WTC11 (cell line): ENCODE measurements at regions not wholly inside any gene's neighbourhood (a gene's known extent, or its start where the extent isn't known, plus 50 kb on each side); places are given as distances from the start of the nearest gene placed in this dataset.

Source experiments
- ATAC-seq: fragments of 200-7000 bp; cut with Tn5 transposase; 2 replicates; pipeline ENCODE4 v1.10.0; 2021; ENCODE audit warnings: mild to moderate bottlenecking, moderate library complexity
- CTCF ChIA-PET: fragments of 300-600 bp; sonication (Branson Sonifier 250); formaldehyde crosslinking; loops from one replicate; lab custom pipeline; 2021; ENCODE audit warnings: antibody characterized with exemption; lab: Charles Lee
- POLR2A ChIA-PET: fragments of 350-600 bp; sonication (Branson Sonifier 250); formaldehyde crosslinking; loops from one replicate; lab custom pipeline; 2021; ENCODE audit warnings: antibody characterized with exemption; lab: Charles Lee
- DNase-seq: peaks from one replicate; pipeline ENCODE4 v3.0.0; 2021; ENCODE audit warnings: low spot score
- H3K27ac Mint-ChIP-seq: 2 replicates; pipeline ENCODE4 v1.8.0; 2021; ENCODE audit warnings: mixed read lengths
- H3K27me3 Mint-ChIP-seq: 2 replicates; pipeline ENCODE4 v1.8.0; 2021; ENCODE audit warnings: low read depth, mild to moderate bottlenecking, moderate library complexity, mixed read lengths
- H3K36me3 Mint-ChIP-seq: 2 replicates; pipeline ENCODE4 v1.8.0; 2021; ENCODE audit warnings: mixed read lengths
- H3K4me1 Mint-ChIP-seq: 2 replicates; pipeline ENCODE4 v1.8.0; 2022; ENCODE audit warnings: mixed read lengths
- H3K4me3 Mint-ChIP-seq: 2 replicates; pipeline ENCODE4 v1.8.0; 2021; ENCODE audit warnings: mild to moderate bottlenecking, moderate library complexity, mixed read lengths
- H3K9me3 Mint-ChIP-seq: 2 replicates; pipeline ENCODE4 v1.8.0; 2021; ENCODE audit warnings: mixed read lengths
- ELF4 ChIP-seq: sonication (generic); formaldehyde crosslinking; IDR thresholded peaks from 2 replicates; pipeline ENCODE4 v1.8.1; 2022; ENCODE audit warnings: low read depth, mild to moderate bottlenecking, moderate library complexity, missing genetic modification reagents
- EMX1 ChIP-seq: fragments of 250-450 bp; sonication (Bioruptor Pico); IDR thresholded peaks from 2 replicates; pipeline ENCODE4 v1.8.0; 2021; ENCODE audit warnings: mild to moderate bottlenecking
- ESRRA ChIP-seq: sonication (generic); formaldehyde crosslinking; IDR thresholded peaks from 2 replicates; pipeline ENCODE4 v1.8.1; 2022; ENCODE audit warnings: mild to moderate bottlenecking, missing genetic modification reagents, borderline replicate concordance
- MYBL2 ChIP-seq: sonication (generic); formaldehyde crosslinking; IDR thresholded peaks from 2 replicates; pipeline ENCODE4 v1.8.1; 2023; ENCODE audit warnings: mild to moderate bottlenecking, moderate library complexity, missing genetic modification reagents
- NR1H2 ChIP-seq: sonication (generic); formaldehyde crosslinking; IDR thresholded peaks from 2 replicates; pipeline ENCODE4 v1.9.0; 2021; ENCODE audit warnings: mild to moderate bottlenecking, moderate library complexity, missing genetic modification reagents
- SMAD4 ChIP-seq: sonication (generic); formaldehyde crosslinking; IDR thresholded peaks from 2 replicates; pipeline ENCODE4 v1.8.0; 2022; ENCODE audit warnings: mild to moderate bottlenecking, missing genetic modification reagents
- ZBTB21 ChIP-seq: sonication (generic); formaldehyde crosslinking; IDR thresholded peaks from 2 replicates; pipeline ENCODE4 v1.8.1; 2023; ENCODE audit warnings: mild to moderate bottlenecking, missing genetic modification reagents, borderline replicate concordance
- ZNF317 ChIP-seq: sonication (generic); formaldehyde crosslinking; IDR thresholded peaks from 2 replicates; pipeline ENCODE4 v1.8.1; 2023; ENCODE audit warnings: low read depth, mild to moderate bottlenecking, moderate library complexity, missing genetic modification reagents, borderline replicate concordance
- ZNF671 ChIP-seq: fragments of 250-450 bp; sonication (Bioruptor Pico); IDR thresholded peaks from 2 replicates; pipeline ENCODE4 v1.8.0; 2021; ENCODE audit warnings: mild to moderate bottlenecking
- TF ChIP-seq, protein P1 (sequence below): sonication (generic); formaldehyde crosslinking; conservative IDR thresholded peaks from 2 replicates; pipeline ENCODE4 v1.8.1; 2023; ENCODE audit warnings: mild to moderate bottlenecking, low read depth, missing genetic modification reagents, moderate library complexity
- TF ChIP-seq, protein P2 (sequence below): fragments of 250-450 bp; sonication (Bioruptor Pico); IDR thresholded peaks from 2 replicates; pipeline ENCODE4 v1.9.0; 2021; ENCODE audit warnings: mild to moderate bottlenecking, borderline replicate concordance
- TF ChIP-seq, protein P3 (sequence below): fragments of 250-450 bp; sonication (Bioruptor Pico); IDR thresholded peaks from 2 replicates; pipeline ENCODE4 v1.8.0; 2021; ENCODE audit warnings: mild to moderate bottlenecking
- TF ChIP-seq, protein P4 (sequence below): sonication (generic); formaldehyde crosslinking; IDR thresholded peaks from 2 replicates; pipeline ENCODE4 v1.8.1; 2023; ENCODE audit warnings: mild to moderate bottlenecking, missing genetic modification reagents, moderate library complexity
- TF ChIP-seq, protein P5 (sequence below): sonication (generic); formaldehyde crosslinking; IDR thresholded peaks from 2 replicates; pipeline ENCODE4 v1.8.0; 2022; ENCODE audit warnings: mild to moderate bottlenecking, missing genetic modification reagents
- TF ChIP-seq, protein P6 (sequence below): sonication (generic); formaldehyde crosslinking; IDR thresholded peaks from 2 replicates; pipeline ENCODE4 v1.8.0; 2022; ENCODE audit warnings: mild to moderate bottlenecking, missing genetic modification reagents
- TF ChIP-seq, protein P7 (sequence below): sonication (generic); formaldehyde crosslinking; IDR thresholded peaks from 2 replicates; pipeline ENCODE4 v1.8.0; 2023; ENCODE audit warnings: missing genetic modification reagents
- TF ChIP-seq, protein P8 (sequence below): sonication (generic); formaldehyde crosslinking; IDR thresholded peaks from 2 replicates; pipeline ENCODE4 v1.8.1; 2023; ENCODE audit warnings: mild to moderate bottlenecking, missing genetic modification reagents, moderate library complexity
- TF ChIP-seq, protein P9 (sequence below): sonication (generic); formaldehyde crosslinking; IDR thresholded peaks from 2 replicates; pipeline ENCODE4 v1.8.1; 2023; ENCODE audit warnings: mild to moderate bottlenecking, missing genetic modification reagents
- TF ChIP-seq, protein P10 (sequence below): sonication (generic); formaldehyde crosslinking; conservative IDR thresholded peaks from 2 replicates; pipeline ENCODE4 v1.8.1; 2022; ENCODE audit warnings: mild to moderate bottlenecking, missing genetic modification reagents

DNA sequence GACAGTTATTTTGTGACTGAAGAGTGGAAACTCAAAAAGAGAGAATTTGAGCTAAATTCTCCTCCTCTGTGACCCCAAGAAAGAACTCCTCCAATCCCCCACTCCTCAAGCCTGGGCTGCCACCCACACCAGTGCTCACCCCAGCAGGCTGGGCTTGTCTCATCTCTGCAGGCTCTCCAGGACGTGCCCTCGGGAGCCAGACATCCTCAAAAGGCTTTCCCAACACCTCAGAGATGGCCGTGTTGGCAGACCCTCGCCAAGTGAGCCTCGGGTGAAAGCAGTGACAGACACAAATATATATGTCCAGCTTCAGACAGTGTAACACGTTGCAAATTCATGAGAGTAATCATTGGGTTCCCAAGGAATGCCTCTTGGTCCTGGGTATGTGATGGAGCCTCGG, 377.7 kb upstream of the SALL3 start:
- ChIA-PET CTCF (no interaction called here), POLR2A (no interaction called here)
- ATAC-seq (no peak), DNase-seq (no peak)
- no peak for TF ChIP-seq EMX1 (CRISPR knock-in tag)
- TF ChIP-seq ZNF671 (CRISPR knock-in tag) = no peak
- TF ChIP-seq SMAD4 (CRISPR knock-in tag) = no peak
- no peak for TF ChIP-seq ELF4 (CRISPR knock-in tag)
- TF ChIP-seq, protein P1, sequence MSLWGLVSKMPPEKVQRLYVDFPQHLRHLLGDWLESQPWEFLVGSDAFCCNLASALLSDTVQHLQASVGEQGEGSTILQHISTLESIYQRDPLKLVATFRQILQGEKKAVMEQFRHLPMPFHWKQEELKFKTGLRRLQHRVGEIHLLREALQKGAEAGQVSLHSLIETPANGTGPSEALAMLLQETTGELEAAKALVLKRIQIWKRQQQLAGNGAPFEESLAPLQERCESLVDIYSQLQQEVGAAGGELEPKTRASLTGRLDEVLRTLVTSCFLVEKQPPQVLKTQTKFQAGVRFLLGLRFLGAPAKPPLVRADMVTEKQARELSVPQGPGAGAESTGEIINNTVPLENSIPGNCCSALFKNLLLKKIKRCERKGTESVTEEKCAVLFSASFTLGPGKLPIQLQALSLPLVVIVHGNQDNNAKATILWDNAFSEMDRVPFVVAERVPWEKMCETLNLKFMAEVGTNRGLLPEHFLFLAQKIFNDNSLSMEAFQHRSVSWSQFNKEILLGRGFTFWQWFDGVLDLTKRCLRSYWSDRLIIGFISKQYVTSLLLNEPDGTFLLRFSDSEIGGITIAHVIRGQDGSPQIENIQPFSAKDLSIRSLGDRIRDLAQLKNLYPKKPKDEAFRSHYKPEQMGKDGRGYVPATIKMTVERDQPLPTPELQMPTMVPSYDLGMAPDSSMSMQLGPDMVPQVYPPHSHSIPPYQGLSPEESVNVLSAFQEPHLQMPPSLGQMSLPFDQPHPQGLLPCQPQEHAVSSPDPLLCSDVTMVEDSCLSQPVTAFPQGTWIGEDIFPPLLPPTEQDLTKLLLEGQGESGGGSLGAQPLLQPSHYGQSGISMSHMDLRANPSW (CRISPR knock-in tag) = no peak
- TF ChIP-seq NR1H2 (CRISPR knock-in tag) = no peak
- TF ChIP-seq, protein P2, sequence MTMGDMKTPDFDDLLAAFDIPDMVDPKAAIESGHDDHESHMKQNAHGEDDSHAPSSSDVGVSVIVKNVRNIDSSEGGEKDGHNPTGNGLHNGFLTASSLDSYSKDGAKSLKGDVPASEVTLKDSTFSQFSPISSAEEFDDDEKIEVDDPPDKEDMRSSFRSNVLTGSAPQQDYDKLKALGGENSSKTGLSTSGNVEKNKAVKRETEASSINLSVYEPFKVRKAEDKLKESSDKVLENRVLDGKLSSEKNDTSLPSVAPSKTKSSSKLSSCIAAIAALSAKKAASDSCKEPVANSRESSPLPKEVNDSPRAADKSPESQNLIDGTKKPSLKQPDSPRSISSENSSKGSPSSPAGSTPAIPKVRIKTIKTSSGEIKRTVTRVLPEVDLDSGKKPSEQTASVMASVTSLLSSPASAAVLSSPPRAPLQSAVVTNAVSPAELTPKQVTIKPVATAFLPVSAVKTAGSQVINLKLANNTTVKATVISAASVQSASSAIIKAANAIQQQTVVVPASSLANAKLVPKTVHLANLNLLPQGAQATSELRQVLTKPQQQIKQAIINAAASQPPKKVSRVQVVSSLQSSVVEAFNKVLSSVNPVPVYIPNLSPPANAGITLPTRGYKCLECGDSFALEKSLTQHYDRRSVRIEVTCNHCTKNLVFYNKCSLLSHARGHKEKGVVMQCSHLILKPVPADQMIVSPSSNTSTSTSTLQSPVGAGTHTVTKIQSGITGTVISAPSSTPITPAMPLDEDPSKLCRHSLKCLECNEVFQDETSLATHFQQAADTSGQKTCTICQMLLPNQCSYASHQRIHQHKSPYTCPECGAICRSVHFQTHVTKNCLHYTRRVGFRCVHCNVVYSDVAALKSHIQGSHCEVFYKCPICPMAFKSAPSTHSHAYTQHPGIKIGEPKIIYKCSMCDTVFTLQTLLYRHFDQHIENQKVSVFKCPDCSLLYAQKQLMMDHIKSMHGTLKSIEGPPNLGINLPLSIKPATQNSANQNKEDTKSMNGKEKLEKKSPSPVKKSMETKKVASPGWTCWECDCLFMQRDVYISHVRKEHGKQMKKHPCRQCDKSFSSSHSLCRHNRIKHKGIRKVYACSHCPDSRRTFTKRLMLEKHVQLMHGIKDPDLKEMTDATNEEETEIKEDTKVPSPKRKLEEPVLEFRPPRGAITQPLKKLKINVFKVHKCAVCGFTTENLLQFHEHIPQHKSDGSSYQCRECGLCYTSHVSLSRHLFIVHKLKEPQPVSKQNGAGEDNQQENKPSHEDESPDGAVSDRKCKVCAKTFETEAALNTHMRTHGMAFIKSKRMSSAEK (CRISPR knock-in tag) = no peak
- TF ChIP-seq, protein P3, sequence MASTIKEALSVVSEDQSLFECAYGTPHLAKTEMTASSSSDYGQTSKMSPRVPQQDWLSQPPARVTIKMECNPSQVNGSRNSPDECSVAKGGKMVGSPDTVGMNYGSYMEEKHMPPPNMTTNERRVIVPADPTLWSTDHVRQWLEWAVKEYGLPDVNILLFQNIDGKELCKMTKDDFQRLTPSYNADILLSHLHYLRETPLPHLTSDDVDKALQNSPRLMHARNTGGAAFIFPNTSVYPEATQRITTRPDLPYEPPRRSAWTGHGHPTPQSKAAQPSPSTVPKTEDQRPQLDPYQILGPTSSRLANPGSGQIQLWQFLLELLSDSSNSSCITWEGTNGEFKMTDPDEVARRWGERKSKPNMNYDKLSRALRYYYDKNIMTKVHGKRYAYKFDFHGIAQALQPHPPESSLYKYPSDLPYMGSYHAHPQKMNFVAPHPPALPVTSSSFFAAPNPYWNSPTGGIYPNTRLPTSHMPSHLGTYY (CRISPR knock-in tag) = no peak
- TF ChIP-seq, protein P4, sequence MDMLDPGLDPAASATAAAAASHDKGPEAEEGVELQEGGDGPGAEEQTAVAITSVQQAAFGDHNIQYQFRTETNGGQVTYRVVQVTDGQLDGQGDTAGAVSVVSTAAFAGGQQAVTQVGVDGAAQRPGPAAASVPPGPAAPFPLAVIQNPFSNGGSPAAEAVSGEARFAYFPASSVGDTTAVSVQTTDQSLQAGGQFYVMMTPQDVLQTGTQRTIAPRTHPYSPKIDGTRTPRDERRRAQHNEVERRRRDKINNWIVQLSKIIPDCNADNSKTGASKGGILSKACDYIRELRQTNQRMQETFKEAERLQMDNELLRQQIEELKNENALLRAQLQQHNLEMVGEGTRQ = no peak
- TF ChIP-seq, protein P5, sequence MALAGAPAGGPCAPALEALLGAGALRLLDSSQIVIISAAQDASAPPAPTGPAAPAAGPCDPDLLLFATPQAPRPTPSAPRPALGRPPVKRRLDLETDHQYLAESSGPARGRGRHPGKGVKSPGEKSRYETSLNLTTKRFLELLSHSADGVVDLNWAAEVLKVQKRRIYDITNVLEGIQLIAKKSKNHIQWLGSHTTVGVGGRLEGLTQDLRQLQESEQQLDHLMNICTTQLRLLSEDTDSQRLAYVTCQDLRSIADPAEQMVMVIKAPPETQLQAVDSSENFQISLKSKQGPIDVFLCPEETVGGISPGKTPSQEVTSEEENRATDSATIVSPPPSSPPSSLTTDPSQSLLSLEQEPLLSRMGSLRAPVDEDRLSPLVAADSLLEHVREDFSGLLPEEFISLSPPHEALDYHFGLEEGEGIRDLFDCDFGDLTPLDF (CRISPR knock-in tag) = no peak
- TF ChIP-seq, protein P6, sequence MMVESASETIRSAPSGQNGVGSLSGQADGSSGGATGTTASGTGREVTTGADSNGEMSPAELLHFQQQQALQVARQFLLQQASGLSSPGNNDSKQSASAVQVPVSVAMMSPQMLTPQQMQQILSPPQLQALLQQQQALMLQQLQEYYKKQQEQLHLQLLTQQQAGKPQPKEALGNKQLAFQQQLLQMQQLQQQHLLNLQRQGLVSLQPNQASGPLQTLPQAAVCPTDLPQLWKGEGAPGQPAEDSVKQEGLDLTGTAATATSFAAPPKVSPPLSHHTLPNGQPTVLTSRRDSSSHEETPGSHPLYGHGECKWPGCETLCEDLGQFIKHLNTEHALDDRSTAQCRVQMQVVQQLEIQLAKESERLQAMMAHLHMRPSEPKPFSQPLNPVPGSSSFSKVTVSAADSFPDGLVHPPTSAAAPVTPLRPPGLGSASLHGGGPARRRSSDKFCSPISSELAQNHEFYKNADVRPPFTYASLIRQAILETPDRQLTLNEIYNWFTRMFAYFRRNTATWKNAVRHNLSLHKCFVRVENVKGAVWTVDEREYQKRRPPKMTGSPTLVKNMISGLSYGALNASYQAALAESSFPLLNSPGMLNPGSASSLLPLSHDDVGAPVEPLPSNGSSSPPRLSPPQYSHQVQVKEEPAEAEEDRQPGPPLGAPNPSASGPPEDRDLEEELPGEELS (CRISPR knock-in tag) = no peak
- no peak for TF ChIP-seq ZBTB21 (CRISPR knock-in tag)
- no peak for TF ChIP-seq ZNF317
- TF ChIP-seq, protein P7, sequence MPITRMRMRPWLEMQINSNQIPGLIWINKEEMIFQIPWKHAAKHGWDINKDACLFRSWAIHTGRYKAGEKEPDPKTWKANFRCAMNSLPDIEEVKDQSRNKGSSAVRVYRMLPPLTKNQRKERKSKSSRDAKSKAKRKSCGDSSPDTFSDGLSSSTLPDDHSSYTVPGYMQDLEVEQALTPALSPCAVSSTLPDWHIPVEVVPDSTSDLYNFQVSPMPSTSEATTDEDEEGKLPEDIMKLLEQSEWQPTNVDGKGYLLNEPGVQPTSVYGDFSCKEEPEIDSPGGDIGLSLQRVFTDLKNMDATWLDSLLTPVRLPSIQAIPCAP (CRISPR knock-in tag) = no peak
- TF ChIP-seq, protein P8, sequence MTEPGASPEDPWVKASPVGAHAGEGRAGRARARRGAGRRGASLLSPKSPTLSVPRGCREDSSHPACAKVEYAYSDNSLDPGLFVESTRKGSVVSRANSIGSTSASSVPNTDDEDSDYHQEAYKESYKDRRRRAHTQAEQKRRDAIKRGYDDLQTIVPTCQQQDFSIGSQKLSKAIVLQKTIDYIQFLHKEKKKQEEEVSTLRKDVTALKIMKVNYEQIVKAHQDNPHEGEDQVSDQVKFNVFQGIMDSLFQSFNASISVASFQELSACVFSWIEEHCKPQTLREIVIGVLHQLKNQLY (CRISPR knock-in tag) = no peak
- TF ChIP-seq, protein P9, sequence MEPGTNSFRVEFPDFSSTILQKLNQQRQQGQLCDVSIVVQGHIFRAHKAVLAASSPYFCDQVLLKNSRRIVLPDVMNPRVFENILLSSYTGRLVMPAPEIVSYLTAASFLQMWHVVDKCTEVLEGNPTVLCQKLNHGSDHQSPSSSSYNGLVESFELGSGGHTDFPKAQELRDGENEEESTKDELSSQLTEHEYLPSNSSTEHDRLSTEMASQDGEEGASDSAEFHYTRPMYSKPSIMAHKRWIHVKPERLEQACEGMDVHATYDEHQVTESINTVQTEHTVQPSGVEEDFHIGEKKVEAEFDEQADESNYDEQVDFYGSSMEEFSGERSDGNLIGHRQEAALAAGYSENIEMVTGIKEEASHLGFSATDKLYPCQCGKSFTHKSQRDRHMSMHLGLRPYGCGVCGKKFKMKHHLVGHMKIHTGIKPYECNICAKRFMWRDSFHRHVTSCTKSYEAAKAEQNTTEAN = no peak
- TF ChIP-seq, protein P10, sequence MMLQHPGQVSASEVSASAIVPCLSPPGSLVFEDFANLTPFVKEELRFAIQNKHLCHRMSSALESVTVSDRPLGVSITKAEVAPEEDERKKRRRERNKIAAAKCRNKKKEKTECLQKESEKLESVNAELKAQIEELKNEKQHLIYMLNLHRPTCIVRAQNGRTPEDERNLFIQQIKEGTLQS (CRISPR knock-in tag) = no peak
- no peak for TF ChIP-seq MYBL2 (CRISPR knock-in tag)
- TF ChIP-seq ESRRA = no peak
- Mint-ChIP-seq H3K27ac (no peak overlapping the region), H3K36me3 (peaks cover 32% of the 10 kb centered on the region), H3K27me3 (0 out of 2 replicates have a peak, but pooled peaks cover 5% of the 10 kb centered on the region), H3K4me3 (no peak overlapping the region), H3K4me1 (peaks cover 18% of the 10 kb centered on the region), H3K9me3 (peaks cover 54% of the 10 kb centered on the region)
